HEK293 (cell line): ENCODE measurements at regions not wholly inside any gene's neighbourhood (a gene's known extent, or its start where the extent isn't known, plus 50 kb on each side); places are given as distances from the start of the nearest gene placed in this dataset.

ENCODE experiments used
- ATF2 ChIP-seq: fragments of 450-650 bp; formaldehyde crosslinking; IDR thresholded peaks from 2 replicates; pipeline ENCODE4 v1.5.1; 2016; ENCODE audit warnings: missing biosample characterization, missing genetic modification characterization, low read depth
- REST ChIP-seq: fragments of 450-650 bp; formaldehyde crosslinking; IDR thresholded peaks from 2 replicates; pipeline ENCODE4 v1.5.1; 2016; ENCODE audit warnings: missing biosample characterization, missing genetic modification characterization

GRCh38 chr11:95387325-95387724 is 156.3 kb upstream of the SESN3 start:
- TF ChIP-seq ATF2 (tag by site-specific recombination): no peak
- no peak for TF ChIP-seq REST (tag by site-specific recombination)
